Endodermal cell (in vitro differentiated cells): ENCODE measurements at regions not wholly inside any gene's neighbourhood (a gene's known extent, or its start where the extent isn't known, plus 50 kb on each side); places are given as distances from the start of the nearest gene placed in this dataset.

Experiments used
- DNase-seq: peaks from one replicate; pipeline ENCODE4 v3.0.0-alpha.2; 2017
- H3K27ac ChIP-seq: 2 replicates; pipeline ENCODE4 v1.5.1; 2013; ENCODE audit warnings: mild to moderate bottlenecking, low read depth, low read length, moderate library complexity
- H3K27me3 ChIP-seq: 2 replicates; pipeline ENCODE4 v1.6.1; 2013; ENCODE audit warnings: mild to moderate bottlenecking, low read length, moderate library complexity; ENCODE audit not compliant: insufficient read depth, control insufficient read depth, poor library complexity, severe bottlenecking
- H3K36me3 ChIP-seq: 2 replicates; pipeline ENCODE4 v1.7.0; 2013; ENCODE audit warnings: mild to moderate bottlenecking, low read length, moderate library complexity; ENCODE audit not compliant: control insufficient read depth, insufficient read depth
- H3K4me1 ChIP-seq: one replicate; pipeline ENCODE4 v1.7.0; 2013; ENCODE audit warnings: low read length; ENCODE audit not compliant: control insufficient read depth, insufficient read depth
- H3K4me3 ChIP-seq: 2 replicates; pipeline ENCODE4 v1.5.1; 2013; ENCODE audit warnings: mild to moderate bottlenecking, low read length, moderate library complexity
- H3K9ac ChIP-seq: 2 replicates; pipeline ENCODE4 v1.6.1; 2013; ENCODE audit warnings: mild to moderate bottlenecking, low read length, moderate library complexity; ENCODE audit not compliant: poor library complexity, severe bottlenecking; ENCODE audit errors: extremely low read depth
- H3K9me3 ChIP-seq: 2 replicates; pipeline ENCODE4 v1.6.1; 2013; ENCODE audit warnings: mild to moderate bottlenecking, low read length, moderate library complexity; ENCODE audit not compliant: control insufficient read depth
- H3K27ac Mint-ChIP-seq: 2 replicates; pipeline ENCODE4 v1.8.0; 2020; ENCODE audit warnings: mixed read lengths
- H3K27me3 Mint-ChIP-seq: 2 replicates; pipeline ENCODE4 v1.8.0; 2021; ENCODE audit warnings: mild to moderate bottlenecking, mixed read lengths; ENCODE audit not compliant: insufficient read depth
- H3K36me3 Mint-ChIP-seq: 2 replicates; pipeline ENCODE4 v1.8.0; 2020; ENCODE audit warnings: low read depth, mixed read lengths
- H3K4me1 Mint-ChIP-seq: 2 replicates; pipeline ENCODE4 v1.8.0; 2020; ENCODE audit warnings: mixed read lengths
- H3K4me3 Mint-ChIP-seq: 2 replicates; pipeline ENCODE4 v1.8.0; 2020; ENCODE audit warnings: mild to moderate bottlenecking, moderate library complexity, mixed read lengths
- H3K9me3 Mint-ChIP-seq: 2 replicates; pipeline ENCODE4 v1.8.0; 2020; ENCODE audit warnings: mild to moderate bottlenecking, mixed read lengths
- CTCF ChIP-seq: fragments of 200-600 bp; sonication (generic); conservative IDR thresholded peaks from 2 replicates; pipeline ENCODE4 v1.5.0; 2021; ENCODE audit warnings: antibody characterized with exemption, mild to moderate bottlenecking
- WGBS, 2 experiments: methylation state at CpG; one replicate each; pipeline versions ENCODE4 v1.1.5 to v1.1.7; 2013; ENCODE audit warnings: missing lambda C conversion rate in 2 of 2, mixed read lengths in 1 of 2; ENCODE audit not compliant: insufficient coverage in 1 of 2, insufficient read length in 1 of 2; 5-methylcytosine and 5-hydroxymethylcytosine counted together

GRCh38 chr1:213389061-213389581 lies 338.1 kb downstream of the RPS6KC1 start:
- Histone ChIP-seq H3K27me3 (no peaks in the 10 kb centered on the region), H3K4me1 (no peaks in the 10 kb centered on the region), H3K4me3 (no peak overlapping the region), H3K27ac (no peak overlapping the region), H3K9ac (no peak overlapping the region), H3K36me3 (no peaks in the 10 kb centered on the region), H3K9me3 (no peaks in the 10 kb centered on the region)
- Mint-ChIP-seq H3K36me3 (no peaks in the 10 kb centered on the region), H3K27me3 (peaks cover 2% of the 10 kb centered on the region), H3K27ac (no peak overlapping the region), H3K4me1 (peaks cover 13% of the 10 kb centered on the region), H3K4me3 (no peak overlapping the region), H3K9me3 (peaks cover 1% of the 10 kb centered on the region)
- no peak for TF ChIP-seq CTCF
- DNase-seq: no peak
- 91 to 93% methylated on average over 14 to 20 of the region's 20 CpGs for WGBS, 2 experiments

- Histone ChIP-seq H3K36me3 (no peaks in the 10 kb centered on the region), H3K9me3 (no peaks in the 10 kb centered on the region), H3K27ac (no peak overlapping the region), H3K27me3 (no peaks in the 10 kb centered on the region), H3K9ac (no peak overlapping the region), H3K4me3 (no peak overlapping the region), H3K4me1 (no peaks in the 10 kb centered on the region)
- no peaks in the 10 kb centered on the region for H3K9me3 Mint-ChIP-seq
- no peak overlapping the region for H3K27ac Mint-ChIP-seq
- no peaks in the 10 kb centered on the region for H3K36me3 Mint-ChIP-seq
- H3K27me3 Mint-ChIP-seq: peaks cover 4% of the 10 kb centered on the region
- H3K4me3 Mint-ChIP-seq: no peak overlapping the region
- peaks cover 10% of the 10 kb centered on the region for H3K4me1 Mint-ChIP-seq
- DNase-seq: no peak
- no peak for TF ChIP-seq CTCF
Observed at GRCh38 chr1:213391445-213391844, 340.4 kb downstream of the RPS6KC1 start.

DNA sequence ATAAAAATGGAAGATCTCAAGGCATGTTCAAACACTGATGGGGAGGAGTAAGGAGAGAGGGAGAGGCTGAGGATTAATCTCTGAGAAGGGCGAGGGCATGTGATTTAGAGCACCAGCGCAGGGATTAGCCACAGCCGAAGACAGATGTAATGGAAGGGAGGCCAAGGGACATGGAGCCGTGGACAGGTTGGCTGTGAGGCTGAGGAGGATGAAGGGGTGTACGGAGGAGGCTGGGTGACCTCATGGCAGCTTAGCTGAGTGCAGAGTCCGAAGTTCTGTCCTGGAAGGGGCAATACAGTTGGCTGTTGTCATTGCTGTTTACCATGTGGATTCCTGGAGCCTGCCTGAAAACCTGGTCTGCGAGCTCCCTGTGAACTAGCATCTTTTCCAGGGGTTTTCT lies 342.8 kb downstream of the RPS6KC1 start:
- no peaks in the 10 kb centered on the region for H3K36me3 Mint-ChIP-seq
- no peaks in the 10 kb centered on the region for H3K27me3 ChIP-seq
- no peaks in the 10 kb centered on the region for H3K4me1 ChIP-seq
- H3K4me3 ChIP-seq: no peak overlapping the region
- no peak for DNase-seq
- H3K36me3 ChIP-seq: no peaks in the 10 kb centered on the region
- H3K27ac ChIP-seq: no peak overlapping the region
- H3K27ac Mint-ChIP-seq: no peak overlapping the region
- no peak for TF ChIP-seq CTCF
- H3K27me3 Mint-ChIP-seq: peaks cover 13% of the 10 kb centered on the region
- no peaks in the 10 kb centered on the region for H3K9me3 Mint-ChIP-seq
- no peak overlapping the region for H3K9ac ChIP-seq
- 92 to 96% methylated on average over 6 to 7 of the region's 7 CpGs for WGBS, 2 experiments
- H3K4me1 Mint-ChIP-seq: peaks cover 3% of the 10 kb centered on the region
- no peak overlapping the region for H3K4me3 Mint-ChIP-seq
- no peaks in the 10 kb centered on the region for H3K9me3 ChIP-seq
